HG03108 (cell line): ENCODE measurements at regions not wholly inside any gene's neighbourhood (a gene's known extent, or its start where the extent isn't known, plus 50 kb on each side); places are given as distances from the start of the nearest gene placed in this dataset.
"Not testable (repeated sequence)": the region's sequence is repeated elsewhere in the genome, so short reads cannot be mapped to it uniquely, and the experiment has no call there.

Experiments
- ATAC-seq: cut with Tn5 transposase; IDR thresholded peaks from one replicate; pipeline ENCODE4 v1.9.1; 2021; ENCODE audit warnings: moderate library complexity; ENCODE audit not compliant: unreplicated experiment

- no peak for ATAC-seq
Observed at GRCh38 chr11:130526846-130527245, 78.4 kb downstream of the ADAMTS15 start.

- ATAC-seq = no peak
Observed at GRCh38 chr11:130527636-130528297, 79.3 kb downstream of the ADAMTS15 start.

GRCh38 chr11:130528298-130529261, 80.1 kb downstream of the ADAMTS15 start:
- no peak for ATAC-seq

- ATAC-seq = no peak
Observed at GRCh38 chr11:130529366-130529765, 80.9 kb downstream of the ADAMTS15 start.

GRCh38 chr11:130531061-130531460, 82.6 kb downstream of the ADAMTS15 start:
- no peak for ATAC-seq

- no peak for ATAC-seq
Observed at GRCh38 chr11:130533113-130533798, 84.8 kb downstream of the ADAMTS15 start.

GRCh38 chr11:130533871-130534270, 85.4 kb downstream of the ADAMTS15 start:
- ATAC-seq = no peak

GRCh38 chr11:130534551-130534950, 86.1 kb downstream of the ADAMTS15 start:
- ATAC-seq = no peak

- no peak for ATAC-seq
Observed at GRCh38 chr11:130535520-130535919, 87.1 kb downstream of the ADAMTS15 start.

GRCh38 chr11:130536106-130537040, 87.9 kb downstream of the ADAMTS15 start:
- no peak for ATAC-seq

- not testable (repeated sequence) for ATAC-seq
Observed at GRCh38 chr11:130539680-130540079, 91.2 kb downstream of the ADAMTS15 start.

- ATAC-seq = no peak
Observed at GRCh38 chr11:130544266-130544665, 95.8 kb downstream of the ADAMTS15 start.

- no peak for ATAC-seq
Observed at GRCh38 chr11:130545449-130546072, 97.1 kb downstream of the ADAMTS15 start.

GRCh38 chr11:130546438-130546837, 98.0 kb downstream of the ADAMTS15 start:
- ATAC-seq = no peak

- ATAC-seq = no peak
Observed at GRCh38 chr11:130546901-130547694, 98.7 kb downstream of the ADAMTS15 start.

- no peak for ATAC-seq
Observed at GRCh38 chr11:130547761-130548490, 99.5 kb downstream of the ADAMTS15 start.

- ATAC-seq = no peak
Observed at GRCh38 chr11:130548491-130548833, 100.0 kb downstream of the ADAMTS15 start.

- ATAC-seq = no peak
Observed at GRCh38 chr11:130549393-130549999, 101.1 kb downstream of the ADAMTS15 start.
